GM19452 (cell line): ENCODE measurements at regions not wholly inside any gene's neighbourhood (a gene's known extent, or its start where the extent isn't known, plus 50 kb on each side); places are given as distances from the start of the nearest gene placed in this dataset.

Experiments
- ATAC-seq: cut with Tn5 transposase; IDR thresholded peaks from one replicate; pipeline ENCODE4 v1.9.1; 2021; ENCODE audit not compliant: unreplicated experiment

GRCh38 chr2:16283071-16283850 is 342.9 kb downstream of the MYCN start:
- ATAC-seq: no peak

GRCh38 chr2:16282511-16282910 is 342.2 kb downstream of the MYCN start:
- no peak for ATAC-seq

GRCh38 chr2:16281451-16282335 is 341.3 kb downstream of the MYCN start:
- ATAC-seq: no peak

- no peak for ATAC-seq
These were observed 339.7 kb downstream of the MYCN start for GRCh38 chr2:16280081-16280480.

DNA sequence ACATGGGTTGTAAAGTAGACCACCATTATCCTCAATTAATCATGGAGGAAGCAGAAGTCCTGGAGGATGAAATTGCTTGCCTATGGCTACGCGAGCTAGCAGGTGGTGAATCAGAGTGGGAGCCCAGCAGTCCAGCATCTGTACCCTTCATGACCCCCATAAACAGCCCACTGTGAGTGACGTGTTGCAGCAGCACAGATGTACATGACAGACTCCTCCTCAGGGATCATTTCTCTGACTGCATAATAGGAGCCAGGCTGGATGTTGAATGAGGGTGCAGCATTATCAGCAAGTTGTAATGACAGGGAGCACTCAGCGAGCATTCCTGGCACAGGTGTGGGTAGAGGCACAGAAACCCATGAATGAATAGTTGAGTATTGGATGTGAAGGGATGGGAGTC is 339.3 kb downstream of the MYCN start:
- ATAC-seq: no peak

- ATAC-seq: no peak
These were observed 338.8 kb downstream of the MYCN start for GRCh38 chr2:16279201-16279570.

DNA sequence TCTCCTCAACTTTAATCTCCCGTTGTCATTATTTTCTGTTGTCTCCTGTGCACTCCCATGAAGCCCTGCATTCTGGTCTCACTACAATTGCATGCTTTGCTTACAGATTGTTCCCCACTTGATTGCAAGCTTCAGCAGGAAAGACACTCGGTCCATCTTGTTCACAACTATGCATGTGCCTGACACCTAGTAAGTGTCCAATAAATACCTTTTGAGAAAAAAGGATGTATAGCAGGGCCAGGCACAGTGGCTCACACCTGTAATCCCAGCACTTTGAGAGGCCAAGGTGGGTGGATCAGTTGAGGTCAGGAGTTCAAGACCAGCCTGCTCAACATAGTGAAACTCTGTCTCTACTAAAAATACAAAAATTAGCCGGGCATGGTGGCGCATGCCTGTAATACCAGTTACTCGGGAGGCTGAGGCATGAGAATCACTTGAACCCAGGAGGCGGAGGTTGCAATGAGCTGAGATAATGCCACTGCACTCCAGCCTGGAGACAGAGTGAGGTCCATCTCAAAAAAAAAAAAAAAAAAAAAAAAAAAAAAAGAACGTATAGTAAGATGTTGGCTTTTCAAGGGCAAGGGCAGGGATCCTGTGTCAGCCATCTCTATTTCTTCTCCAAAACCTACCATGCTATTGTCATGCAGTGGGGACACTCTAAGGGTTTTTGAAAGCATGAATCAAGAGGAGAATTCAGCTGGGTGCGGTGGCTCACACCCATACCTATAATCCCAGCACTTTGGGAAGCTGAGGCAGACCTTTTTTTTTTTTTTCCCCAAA is 338.3 kb downstream of the MYCN start:
- ATAC-seq: no peak

GRCh38 chr2:16277117-16277516 is 336.8 kb downstream of the MYCN start:
- no peak for ATAC-seq

GRCh38 chr2:16275661-16276060 is 335.3 kb downstream of the MYCN start:
- ATAC-seq: no peak

GRCh38 chr2:16275131-16275530 is 334.8 kb downstream of the MYCN start:
- no peak for ATAC-seq

- no peak for ATAC-seq
These were observed 332.8 kb downstream of the MYCN start for GRCh38 chr2:16273111-16273510.

DNA sequence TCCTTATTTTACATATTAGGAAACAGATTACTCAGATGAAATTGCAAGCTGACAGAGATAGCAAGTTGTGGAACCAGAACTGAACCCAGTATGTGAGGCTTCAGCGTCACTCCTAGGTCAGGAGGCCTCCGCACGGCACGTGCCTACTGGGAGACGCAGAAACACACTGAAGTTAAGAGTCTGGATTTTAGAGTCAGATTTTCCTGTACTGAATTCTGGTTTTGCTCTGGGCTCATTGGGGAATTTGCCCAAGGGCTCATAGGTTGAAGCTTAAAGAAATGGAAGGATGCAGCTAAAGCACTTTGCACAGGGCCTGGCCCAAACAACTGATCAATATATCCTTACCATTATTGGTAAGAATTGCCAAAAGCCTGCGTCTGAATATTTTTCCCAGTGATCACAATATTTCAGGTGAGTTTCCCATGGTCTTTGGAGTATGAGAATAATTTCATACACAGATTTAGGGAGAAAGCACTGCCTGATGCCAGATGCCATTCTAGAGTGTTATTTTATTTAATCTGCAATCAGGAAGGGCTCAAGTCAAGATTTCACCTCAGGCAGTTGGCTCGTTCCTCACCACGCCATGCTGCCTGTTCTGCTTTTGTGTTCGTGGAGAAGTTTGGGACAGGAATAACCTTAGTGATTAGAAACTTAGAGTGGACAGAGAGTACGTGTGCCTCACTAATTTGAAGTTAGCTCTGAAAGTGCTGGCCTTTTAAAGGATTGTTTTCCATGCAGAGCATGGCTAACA is 331.9 kb downstream of the MYCN start:
- no peak for ATAC-seq

DNA sequence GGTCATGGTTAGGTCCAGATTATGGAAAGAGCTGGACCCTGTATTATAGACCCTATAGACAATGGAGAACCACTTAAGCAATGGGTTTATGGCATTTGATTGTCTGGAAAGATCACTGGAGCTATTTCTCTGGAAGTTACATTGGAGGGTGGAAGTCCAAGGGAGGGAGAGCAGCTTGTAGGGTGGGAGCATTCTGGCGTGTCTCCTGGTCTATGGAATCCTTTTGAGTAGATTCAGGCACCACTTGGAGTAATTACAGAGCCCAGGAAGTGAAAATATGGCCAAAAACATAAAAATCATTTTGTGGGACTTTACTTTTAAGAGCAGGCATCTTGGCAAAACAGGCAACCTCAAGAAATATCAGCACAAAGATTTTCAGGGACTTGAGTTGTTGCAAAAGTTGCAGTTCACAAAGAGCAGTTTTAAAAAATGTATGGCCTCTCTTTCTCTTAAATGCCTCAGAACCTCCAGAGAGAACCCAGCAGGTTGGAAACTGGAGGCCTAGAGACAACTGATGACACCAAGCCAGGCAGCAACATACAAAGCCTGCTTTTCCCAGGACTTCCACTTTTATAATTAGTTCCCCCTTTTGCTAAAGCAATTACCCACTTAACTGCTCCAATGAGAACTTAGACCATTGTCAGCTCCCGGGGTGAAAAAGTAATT is 331.0 kb downstream of the MYCN start:
- ATAC-seq: no peak

GRCh38 chr2:16270441-16270840 is 330.1 kb downstream of the MYCN start:
- ATAC-seq: no peak

DNA sequence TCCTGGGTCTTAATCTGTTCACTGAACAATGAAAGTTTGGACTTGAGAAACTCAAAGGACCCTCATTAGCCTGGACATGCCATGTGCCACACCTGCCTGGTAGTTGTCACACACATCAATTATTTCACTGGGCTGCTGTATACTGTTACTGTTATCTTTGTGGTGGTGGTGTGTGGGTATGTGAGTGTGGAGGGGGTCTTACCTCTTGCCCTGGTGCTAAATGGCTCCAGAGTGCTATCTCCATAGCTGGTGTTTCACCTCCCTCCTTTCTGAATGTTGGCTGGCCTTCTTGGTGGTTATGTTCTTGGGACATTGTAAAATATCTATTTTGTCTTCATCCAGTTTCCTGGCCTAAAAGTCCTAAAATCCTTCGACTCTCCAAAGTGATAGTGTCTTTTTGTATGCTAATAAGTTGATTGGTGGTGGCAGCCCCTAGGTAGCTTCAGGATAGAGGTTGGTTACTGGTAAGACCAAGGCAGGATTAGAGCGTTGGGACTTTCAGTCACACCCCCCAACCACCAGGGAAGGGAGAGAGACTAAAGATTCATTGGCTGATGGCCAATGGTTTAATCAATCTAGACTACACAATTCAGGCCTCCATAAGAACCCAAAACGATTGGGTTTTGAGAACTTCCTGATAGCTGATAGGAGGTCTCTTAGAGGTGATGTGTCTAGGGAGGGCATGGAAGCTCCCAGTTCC is 328.1 kb downstream of the MYCN start:
- no peak for ATAC-seq

GRCh38 chr2:16266571-16266970 is 326.2 kb downstream of the MYCN start:
- no peak for ATAC-seq

DNA sequence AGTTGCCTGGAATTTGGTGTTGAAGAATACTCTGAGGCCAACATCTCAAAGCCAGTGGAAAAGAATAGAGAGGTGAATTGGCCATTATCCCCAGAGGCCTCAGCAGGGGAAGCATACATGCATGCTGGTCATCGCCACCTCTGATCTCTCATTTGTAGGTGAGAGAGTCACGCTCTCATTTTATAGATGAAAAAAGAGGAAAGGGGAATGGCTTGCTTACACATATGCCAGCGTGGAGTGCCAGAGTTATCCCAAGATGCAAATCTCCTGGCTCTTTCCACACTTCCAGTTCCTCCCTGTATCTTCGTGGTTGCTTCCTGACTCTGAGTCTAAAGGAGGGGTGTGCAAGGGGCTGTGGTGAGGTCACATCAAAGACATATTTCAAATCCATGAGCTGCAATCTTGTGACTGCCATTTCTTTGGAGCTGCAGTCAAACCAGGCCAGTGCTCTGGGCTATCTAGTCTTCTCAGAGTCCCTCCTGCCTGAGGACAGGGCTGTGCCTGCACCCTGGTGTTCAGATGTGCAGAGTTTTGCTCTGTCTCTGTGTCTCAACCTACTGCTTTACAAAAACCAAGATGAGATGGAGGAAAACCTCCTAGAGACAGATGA is 324.7 kb downstream of the MYCN start:
- ATAC-seq: no peak

DNA sequence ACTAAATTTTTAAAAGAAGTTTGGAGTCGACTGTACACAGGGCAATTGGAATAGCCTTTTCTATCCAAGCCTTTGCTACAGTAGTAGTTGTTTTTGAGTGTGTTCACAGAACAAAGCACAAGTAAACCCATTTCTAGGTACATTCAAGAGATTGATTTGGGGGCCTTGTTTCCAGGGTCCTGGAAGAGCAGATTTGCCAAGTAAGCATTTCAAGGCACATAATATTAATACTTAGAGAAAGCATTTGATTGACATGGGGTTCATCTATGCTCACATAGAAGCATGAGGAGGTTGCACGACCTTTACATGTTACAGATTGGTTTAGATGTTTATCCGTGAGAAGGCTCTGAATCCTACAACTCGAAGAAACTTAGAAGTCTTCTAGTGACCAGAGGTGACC is 324.1 kb downstream of the MYCN start:
- no peak for ATAC-seq

DNA sequence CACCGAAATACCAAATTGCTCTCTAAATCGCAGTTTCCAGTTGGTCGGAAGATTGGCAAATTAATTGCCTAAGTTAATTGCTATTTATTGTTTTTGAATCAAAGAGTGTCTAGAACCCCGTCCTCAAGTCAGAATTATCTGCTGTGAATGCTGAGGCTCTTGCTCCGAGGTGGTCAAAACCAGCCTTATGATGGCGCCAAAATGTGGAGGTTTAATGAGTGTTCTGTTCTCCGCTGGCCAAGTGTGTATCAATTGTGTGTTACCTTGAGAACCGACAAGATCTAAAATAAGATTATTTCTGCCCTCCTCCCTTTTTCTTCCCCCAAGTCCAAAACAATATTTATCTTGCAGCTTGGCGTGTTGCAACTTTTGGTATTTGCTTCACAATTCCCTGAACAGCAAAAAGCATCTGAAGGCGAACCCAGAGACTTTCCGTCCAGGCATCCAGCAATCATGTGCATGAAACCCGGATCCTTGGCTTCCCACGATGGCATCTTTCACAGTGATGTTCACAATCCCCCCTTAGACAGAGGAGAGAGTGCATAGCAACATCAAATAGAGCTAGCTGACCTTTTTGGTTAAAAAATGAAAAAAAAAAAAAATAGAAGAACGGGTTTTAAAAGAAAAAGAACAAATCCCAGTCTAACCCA is 323.0 kb downstream of the MYCN start:
- no peak for ATAC-seq
